Endothelial cell of umbilical vein (primary cell): ENCODE measurements at regions not wholly inside any gene's neighbourhood (a gene's known extent, or its start where the extent isn't known, plus 50 kb on each side); places are given as distances from the start of the nearest gene placed in this dataset.

ENCODE experiments used
- EZH2 ChIP-seq: IDR thresholded peaks from 2 replicates; pipeline ENCODE4 v1.6.1; 2012; ENCODE audit warnings: borderline replicate concordance, low read depth, mild to moderate bottlenecking, moderate library complexity, low read length, inconsistent platforms; ENCODE audit not compliant: severe bottlenecking
- FOS ChIP-seq: IDR thresholded peaks from 2 replicates; pipeline ENCODE4 v1.6.1; 2011; ENCODE audit warnings: mild to moderate bottlenecking, low read length, moderate library complexity, borderline replicate concordance; ENCODE audit not compliant: insufficient read depth
- POLR2A ChIP-seq: IDR thresholded peaks from 2 replicates; pipeline ENCODE4 v1.6.1; 2012; ENCODE audit warnings: low read depth, mild to moderate bottlenecking, control low read depth, low read length
- POLR2AphosphoS5 ChIP-seq: IDR thresholded peaks from 2 replicates; pipeline ENCODE4 v1.6.1; 2012; ENCODE audit warnings: low read depth, mild to moderate bottlenecking, control low read depth, low read length, moderate library complexity; ENCODE audit not compliant: insufficient read depth
- TF ChIP-seq, protein P1 (sequence below), 2 donors: IDR thresholded peaks; 1 replicate in 1 of 2; 2 replicates in 1 of 2; pipeline ENCODE4 v1.5.1; 2011; ENCODE audit warnings: low read length in 2 of 2, mild to moderate bottlenecking in 2 of 2, moderate library complexity in 2 of 2, control low read depth in 1 of 2, inconsistent platforms in 1 of 2, low read depth in 1 of 2; ENCODE audit not compliant: insufficient read depth in 1 of 2; ENCODE audit errors: extremely low read depth in 1 of 2
- TF ChIP-seq, protein P2 (sequence below): IDR thresholded peaks from 2 replicates; pipeline ENCODE4 v1.6.1; 2011; ENCODE audit not compliant: insufficient read depth, insufficient read length

DNA sequence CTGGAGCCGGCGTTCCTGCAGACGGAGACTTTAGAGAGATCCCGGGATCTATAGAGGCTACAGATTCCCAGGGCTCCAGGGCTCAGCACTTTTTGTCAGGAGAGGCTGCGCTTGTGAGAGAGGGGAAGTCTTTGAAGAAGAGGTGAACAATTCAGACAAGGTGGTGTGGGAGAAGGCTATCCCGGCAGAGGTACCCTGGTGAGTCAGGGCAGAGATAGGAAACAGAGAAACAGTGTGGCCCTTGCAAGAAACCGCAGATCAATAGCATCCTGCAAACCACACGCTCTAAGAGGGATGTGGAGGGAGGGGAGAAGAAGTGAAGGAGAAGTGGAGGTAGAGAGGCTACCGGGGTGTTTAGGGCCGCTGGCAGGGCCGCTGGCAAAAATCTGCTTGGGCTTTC is 160.5 kb upstream of the APCDD1 start:
- no peak for TF ChIP-seq POLR2A
- TF ChIP-seq, protein P1, sequence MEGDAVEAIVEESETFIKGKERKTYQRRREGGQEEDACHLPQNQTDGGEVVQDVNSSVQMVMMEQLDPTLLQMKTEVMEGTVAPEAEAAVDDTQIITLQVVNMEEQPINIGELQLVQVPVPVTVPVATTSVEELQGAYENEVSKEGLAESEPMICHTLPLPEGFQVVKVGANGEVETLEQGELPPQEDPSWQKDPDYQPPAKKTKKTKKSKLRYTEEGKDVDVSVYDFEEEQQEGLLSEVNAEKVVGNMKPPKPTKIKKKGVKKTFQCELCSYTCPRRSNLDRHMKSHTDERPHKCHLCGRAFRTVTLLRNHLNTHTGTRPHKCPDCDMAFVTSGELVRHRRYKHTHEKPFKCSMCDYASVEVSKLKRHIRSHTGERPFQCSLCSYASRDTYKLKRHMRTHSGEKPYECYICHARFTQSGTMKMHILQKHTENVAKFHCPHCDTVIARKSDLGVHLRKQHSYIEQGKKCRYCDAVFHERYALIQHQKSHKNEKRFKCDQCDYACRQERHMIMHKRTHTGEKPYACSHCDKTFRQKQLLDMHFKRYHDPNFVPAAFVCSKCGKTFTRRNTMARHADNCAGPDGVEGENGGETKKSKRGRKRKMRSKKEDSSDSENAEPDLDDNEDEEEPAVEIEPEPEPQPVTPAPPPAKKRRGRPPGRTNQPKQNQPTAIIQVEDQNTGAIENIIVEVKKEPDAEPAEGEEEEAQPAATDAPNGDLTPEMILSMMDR (IDR thresholded peaks at IDR 0.05; ENCODE audit: extremely low read depth in 1 of 2, insufficient read depth in 1 of 2, low read depth in 1 of 2, low read length in 2 of 2) = no peak
- TF ChIP-seq POLR2AphosphoS5 = no peak
- TF ChIP-seq, protein P2, sequence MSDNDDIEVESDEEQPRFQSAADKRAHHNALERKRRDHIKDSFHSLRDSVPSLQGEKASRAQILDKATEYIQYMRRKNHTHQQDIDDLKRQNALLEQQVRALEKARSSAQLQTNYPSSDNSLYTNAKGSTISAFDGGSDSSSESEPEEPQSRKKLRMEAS = no peak
- TF ChIP-seq EZH2 = no peak
- no peak for TF ChIP-seq FOS
